HT1080 (cell line): ENCODE measurements at regions not wholly inside any gene's neighbourhood (a gene's known extent, or its start where the extent isn't known, plus 50 kb on each side); places are given as distances from the start of the nearest gene placed in this dataset.
"Not testable (repeated sequence)": the region's sequence is repeated elsewhere in the genome, so short reads cannot be mapped to it uniquely, and the experiment has no call there.

Source experiments
- DNase-seq: peaks from one replicate; pipeline ENCODE4 v3.0.0-alpha.2; 2015; ENCODE audit warnings: low read depth

DNA sequence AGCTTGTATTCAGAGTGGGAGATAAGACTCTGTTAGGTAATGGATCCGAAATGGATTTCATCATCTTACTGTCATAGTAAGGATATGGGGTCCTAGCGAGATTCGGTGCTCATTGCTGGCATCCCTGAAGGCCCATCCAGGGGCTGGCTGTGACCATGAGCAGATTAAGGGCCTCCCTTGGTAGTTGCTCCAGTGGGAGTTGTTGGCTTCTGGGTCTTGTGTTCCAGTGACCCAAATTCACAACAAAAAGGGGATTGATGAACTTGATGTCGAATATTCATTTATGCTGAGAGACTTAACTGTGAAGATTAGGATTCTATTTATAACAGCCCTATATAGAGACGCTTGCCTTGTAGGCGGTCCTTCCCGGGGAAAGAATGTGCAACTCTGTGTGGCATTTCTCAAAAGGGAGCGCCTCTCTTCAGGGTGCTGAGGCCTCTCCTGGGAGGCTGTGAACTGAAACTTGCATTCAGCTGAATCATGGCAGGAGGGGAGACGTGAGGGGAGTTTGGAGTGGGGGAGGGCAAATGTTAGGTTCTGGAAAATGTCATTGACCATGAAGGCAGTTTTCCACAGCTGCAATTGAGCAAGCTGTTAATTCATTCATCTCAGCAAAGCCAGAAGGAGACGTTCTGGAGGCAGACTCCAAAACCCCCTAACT lies 233.1 kb upstream of the FZD8 start:
- no peak for DNase-seq

DNA sequence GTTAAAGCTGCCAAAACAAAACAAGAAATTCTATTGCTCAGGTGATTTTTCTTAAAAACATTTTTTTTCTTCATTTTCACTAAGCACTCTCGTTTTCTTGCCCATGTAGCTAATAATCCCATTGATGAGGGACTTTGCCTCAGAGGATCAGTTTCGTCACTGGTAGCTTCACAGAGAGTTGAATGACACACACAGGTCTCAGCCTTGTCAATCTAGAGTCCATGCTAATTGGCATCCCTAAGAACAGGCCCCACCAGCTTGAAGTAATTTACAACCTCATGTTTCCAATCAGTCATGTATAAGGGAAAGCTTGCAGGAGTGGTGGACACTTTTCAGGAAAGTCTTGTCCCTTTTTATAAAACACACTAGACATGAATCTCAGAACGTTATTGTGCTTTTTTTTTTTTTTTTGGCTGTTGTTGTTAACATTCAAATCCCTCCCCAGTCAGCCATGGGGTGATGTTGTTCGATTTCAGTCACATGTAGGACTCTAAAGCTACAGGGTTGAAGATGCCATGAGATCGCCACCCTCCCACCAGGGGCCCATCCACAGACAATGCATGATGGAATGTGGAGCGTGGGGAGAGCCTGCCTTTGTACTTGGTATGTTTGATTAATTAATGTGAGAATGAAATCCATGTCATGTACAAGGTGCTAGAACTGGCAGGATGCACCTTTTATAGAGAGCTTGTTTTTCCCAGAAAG lies 232.4 kb upstream of the FZD8 start:
- DNase-seq: no peak

GRCh38 chr10:35872671-35873070 lies 230.6 kb upstream of the FZD8 start:
- no peak for DNase-seq

DNA sequence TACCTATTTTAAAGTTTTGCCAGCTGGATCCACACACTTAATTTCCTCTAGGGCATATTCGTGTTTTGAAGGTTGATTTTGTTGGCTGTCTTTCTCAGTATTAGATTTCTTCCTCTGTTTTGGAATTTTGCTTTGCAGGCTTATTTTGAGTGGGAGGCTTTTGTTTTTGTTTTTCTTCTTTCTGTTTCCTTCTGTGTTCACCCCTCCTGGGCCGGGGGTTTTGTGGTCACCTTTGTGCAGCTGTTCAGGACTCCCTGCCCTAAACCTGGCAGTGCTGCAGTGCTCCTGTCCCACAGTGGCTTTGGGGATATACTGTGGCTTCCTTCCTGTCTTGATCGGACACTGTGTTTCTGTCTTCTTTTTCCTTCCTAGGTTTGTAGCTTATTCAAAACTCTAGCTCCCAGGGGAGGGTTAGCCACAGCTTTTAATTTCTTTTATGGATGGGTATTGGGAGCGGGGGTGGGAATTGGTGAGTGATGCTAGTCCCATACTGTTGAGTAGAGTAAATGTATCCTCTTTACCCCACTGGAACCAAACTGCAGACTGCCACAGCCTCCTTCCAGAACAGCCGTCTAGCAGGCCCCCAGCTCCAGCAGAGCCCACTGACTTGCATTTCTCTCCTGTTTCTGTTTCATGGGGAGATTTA lies 228.7 kb upstream of the FZD8 start:
- no peak for DNase-seq

- not testable (repeated sequence) for DNase-seq
These were observed 216.7 kb upstream of the FZD8 start for GRCh38 chr10:35858676-35859283.

DNA sequence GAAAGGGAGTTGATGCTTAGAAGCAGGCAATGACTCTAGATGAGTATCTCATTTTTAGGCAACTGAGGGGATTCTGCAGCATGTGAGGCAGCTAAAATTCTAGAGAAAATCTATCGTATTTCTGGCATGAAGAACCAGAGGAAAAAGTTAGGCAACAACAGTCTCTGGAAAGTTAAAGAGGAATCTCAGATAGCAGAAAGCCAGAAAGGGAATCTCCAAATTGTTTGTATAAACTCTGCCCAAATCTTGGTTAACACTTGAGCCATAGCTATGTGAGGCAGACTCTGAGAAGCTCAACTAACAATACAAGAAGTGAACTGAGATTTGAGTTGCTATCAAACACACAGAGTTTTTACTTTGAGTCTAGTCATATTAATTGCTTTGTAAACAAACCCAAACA lies 215.8 kb upstream of the FZD8 start:
- no peak for DNase-seq

DNA sequence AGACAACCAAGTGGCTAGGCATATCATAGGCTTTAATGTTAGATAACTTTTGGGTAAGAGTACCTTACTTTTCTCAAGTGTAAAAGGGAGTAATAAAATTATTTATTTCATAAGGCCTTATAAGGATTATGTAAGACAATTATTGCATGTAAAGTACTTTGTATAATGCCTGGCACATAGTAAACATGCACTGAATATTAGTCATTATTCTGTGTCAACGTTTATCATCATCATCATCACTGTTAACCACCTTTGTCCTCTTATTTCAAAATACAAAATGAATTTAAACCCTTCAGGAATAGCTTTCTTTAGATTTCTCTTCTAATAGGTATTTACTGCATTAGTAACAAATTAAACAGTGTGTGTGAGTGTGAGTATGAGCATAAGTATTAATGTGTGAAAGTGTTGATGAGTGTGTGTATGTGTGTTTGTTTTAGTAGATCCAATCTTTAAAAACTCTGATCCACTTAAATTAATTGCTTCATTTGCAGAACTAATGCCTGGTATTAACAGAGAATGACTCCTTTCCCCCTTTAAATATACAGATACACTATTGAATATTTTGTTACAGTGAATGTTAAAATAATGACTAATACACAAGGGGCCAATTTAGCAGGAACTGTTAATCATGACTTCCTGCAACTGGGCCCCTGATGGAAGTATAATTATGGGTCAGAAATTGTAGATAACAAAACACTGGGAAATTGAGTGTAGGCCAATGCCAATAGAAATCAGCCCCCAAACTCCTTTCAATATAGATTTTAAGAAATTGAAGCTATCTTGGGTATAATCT lies 213.3 kb upstream of the FZD8 start:
- no peak for DNase-seq

GRCh38 chr10:35854661-35855060 lies 212.6 kb upstream of the FZD8 start:
- no peak for DNase-seq

- DNase-seq: no peak
These were observed 210.6 kb upstream of the FZD8 start for GRCh38 chr10:35852721-35853120.

DNA sequence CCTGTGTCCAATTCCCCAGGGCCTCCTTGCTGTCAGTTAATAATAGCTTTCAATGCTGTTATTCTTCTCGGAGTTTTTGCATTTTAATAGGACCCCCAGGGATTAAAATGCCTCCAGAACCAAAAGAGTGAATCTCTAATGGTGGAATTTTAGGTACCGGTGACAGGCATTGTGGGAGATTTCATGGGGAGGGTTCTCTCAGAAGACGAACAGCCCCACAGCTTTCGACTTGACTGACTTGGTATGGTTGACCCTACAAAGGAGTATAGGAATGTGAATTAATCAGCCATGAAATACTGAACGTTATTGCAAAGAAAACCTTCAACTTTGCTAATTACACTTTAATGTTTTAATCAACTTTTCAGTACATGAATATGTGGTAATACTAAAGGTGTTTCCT lies 206.3 kb upstream of the FZD8 start:
- DNase-seq: no peak

DNA sequence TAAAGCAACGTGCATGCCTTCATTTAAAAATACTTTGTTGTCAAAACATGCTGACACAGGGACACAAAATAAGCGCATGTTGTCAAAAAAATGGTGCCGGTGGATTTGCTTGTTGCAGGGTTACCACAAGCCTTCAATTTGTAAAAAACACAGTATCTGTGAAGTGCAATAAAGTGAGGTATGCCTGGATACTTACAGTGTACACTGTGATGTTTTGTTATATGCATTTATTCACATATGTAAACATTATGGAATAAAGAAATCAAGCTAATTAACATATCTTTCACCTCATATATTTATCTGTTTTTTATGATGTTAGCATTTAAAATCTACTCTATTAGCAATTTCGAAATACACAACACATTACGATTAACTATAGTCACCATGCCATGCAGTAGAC lies 202.6 kb upstream of the FZD8 start:
- DNase-seq: no peak

DNA sequence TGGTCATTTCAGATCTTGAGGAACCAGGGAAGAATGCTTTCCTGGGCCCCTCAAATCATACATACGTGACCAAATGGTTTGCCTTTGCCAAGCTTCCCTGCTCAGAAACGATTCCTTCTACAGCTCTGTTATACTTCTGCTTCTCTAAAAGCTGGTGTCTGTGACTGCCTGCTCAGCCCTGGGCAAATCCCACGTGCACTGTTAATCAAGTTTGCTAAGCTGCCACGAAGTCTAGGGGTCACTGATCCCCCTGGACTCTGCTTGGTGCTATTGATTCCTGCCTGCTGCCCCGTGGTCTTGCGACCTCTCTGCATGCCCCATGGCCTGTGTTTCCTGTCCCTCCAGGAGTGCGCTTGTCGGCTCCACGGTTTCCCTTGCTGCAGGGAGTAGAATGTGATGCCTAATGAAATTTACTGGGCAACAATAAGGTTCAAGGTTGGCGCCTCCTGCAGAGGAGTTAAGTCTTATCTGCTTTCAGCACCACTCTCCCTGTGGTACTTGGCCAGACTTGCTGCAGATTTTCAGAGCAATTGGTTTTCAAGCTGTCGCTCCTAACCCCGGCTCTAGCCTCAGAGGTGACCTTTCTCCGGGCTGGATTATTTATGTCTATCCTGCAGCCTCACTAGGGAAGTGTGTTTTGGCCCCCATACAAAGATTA lies 201.6 kb upstream of the FZD8 start:
- no peak for DNase-seq

GRCh38 chr10:35838054-35838453 lies 196.0 kb upstream of the FZD8 start:
- no peak for DNase-seq

- no peak for DNase-seq
These were observed 193.4 kb upstream of the FZD8 start for GRCh38 chr10:35835545-35835944.

GRCh38 chr10:35834877-35835494 lies 192.9 kb upstream of the FZD8 start:
- DNase-seq: no peak

DNA sequence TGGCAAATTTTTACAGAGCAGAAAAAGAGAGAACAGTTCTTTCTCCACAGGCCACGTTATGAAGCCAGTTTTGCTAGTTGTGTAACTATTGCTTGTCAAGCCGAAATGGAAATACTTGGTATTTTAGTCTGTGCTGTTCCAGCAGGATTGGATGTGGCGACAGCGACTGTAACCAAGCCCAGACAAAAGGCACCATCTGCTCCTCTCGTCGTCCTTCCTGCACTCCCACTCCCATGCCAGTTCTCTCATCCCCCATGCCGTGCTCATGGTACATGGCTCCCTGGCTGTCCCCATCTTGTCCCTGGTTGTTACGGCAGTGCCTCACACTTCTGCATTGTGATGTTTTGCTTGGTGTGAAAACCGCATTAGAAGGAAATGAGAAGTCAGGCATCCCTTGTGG lies 185.7 kb upstream of the FZD8 start:
- no peak for DNase-seq

- DNase-seq: no peak
These were observed 182.6 kb upstream of the FZD8 start for GRCh38 chr10:35824704-35825103.

DNA sequence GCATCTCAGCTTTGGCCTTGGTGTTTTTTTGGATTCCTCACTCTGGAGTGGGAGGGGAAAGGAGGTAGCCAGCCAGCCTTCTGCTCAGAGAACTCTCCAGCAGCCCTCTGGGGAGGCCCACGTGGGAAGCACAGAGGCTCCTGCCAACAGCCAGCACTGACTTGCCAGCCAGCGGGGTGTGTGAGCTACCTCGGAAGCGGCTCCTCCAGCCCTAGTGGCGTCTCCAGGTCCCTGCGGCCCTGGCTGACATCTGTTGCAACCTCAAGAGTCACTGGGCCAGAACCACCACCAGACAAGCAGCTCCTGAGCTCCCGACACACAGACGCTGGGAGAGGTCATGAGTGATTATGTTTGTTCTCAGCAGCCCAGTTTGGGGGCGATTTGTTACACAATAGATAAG lies 180.2 kb upstream of the FZD8 start:
- no peak for DNase-seq

DNA sequence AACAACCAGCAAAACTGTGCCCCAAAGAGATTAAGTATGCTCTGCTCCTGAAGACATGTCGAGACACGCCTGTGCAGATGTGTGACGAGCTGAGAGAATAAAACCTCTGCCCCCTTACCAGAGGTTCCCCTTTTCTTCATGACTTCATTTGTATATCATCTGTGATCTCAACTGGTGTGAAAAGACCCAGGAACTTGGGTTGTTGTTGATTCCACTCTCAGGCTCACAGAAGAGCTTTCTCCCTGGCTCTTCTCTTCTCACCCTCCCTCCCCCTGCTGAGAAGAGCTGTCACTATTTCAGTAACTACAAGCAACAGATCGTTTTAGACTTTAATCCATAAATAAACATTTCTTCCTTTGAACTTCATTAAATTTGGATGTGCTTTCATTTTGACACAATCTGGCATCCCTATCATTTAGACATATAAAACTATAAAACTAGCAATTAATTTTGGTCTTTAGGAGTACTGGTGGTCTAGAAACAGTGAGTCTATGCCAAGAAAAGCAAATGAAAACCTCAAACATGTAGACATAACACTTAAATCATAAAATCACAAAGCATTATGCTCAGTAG lies 179.3 kb upstream of the FZD8 start:
- no peak for DNase-seq

GRCh38 chr10:35819736-35820135 lies 177.6 kb upstream of the FZD8 start:
- DNase-seq: no peak
